ENCODE measurements at regions not wholly inside any gene's neighbourhood (a gene's known extent, or its start where the extent isn't known, plus 50 kb on each side); places are given as distances from the start of the nearest gene placed in this dataset.

- TF ChIP-seq CTCF (IDR thresholded peaks at IDR 0.05; ENCODE audit: low read length, missing control alignments), result no peak
- H3K4me3 ChIP-seq (replicated peaks; ENCODE audit: low read depth, low read length), result no peak overlapping the region
- no peak for DNase-seq (ENCODE audit: low read depth)
Observed at GRCh38 chr14:54136894-54137613, 180.4 kb upstream of the BMP4 start.

GRCh38 chr14:54137614-54137961 is 181.0 kb upstream of the BMP4 start:
- no peak overlapping the region for H3K4me3 ChIP-seq (replicated peaks; ENCODE audit: low read depth, low read length)
- no peak for TF ChIP-seq CTCF (IDR thresholded peaks at IDR 0.05; ENCODE audit: low read length, missing control alignments)
- no peak for DNase-seq (ENCODE audit: low read depth)

GRCh38 chr14:54138024-54138353 is 181.4 kb upstream of the BMP4 start:
- TF ChIP-seq CTCF (IDR thresholded peaks at IDR 0.05; ENCODE audit: low read length, missing control alignments), result no peak
- no peak for DNase-seq (ENCODE audit: low read depth)
- H3K4me3 ChIP-seq (replicated peaks; ENCODE audit: low read depth, low read length), result no peak overlapping the region

GRCh38 chr14:54138354-54139038 is 181.9 kb upstream of the BMP4 start:
- TF ChIP-seq CTCF (IDR thresholded peaks at IDR 0.05; ENCODE audit: low read length, missing control alignments), result no peak
- no peak overlapping the region for H3K4me3 ChIP-seq (replicated peaks; ENCODE audit: low read depth, low read length)
- DNase-seq (ENCODE audit: low read depth), result no peak

- TF ChIP-seq CTCF (IDR thresholded peaks at IDR 0.05; ENCODE audit: low read length, missing control alignments), result no peak
- no peak for DNase-seq (ENCODE audit: low read depth)
- no peak overlapping the region for H3K4me3 ChIP-seq (replicated peaks; ENCODE audit: low read depth, low read length)
Observed at GRCh38 chr14:54140551-54140950, 183.9 kb upstream of the BMP4 start.

- TF ChIP-seq CTCF (IDR thresholded peaks at IDR 0.05; ENCODE audit: low read length, missing control alignments), result no peak
- no peak overlapping the region for H3K4me3 ChIP-seq (replicated peaks; ENCODE audit: low read depth, low read length)
- no peak for DNase-seq (ENCODE audit: low read depth)
Observed at GRCh38 chr14:54146601-54147000, 190.0 kb upstream of the BMP4 start.

- H3K4me3 ChIP-seq (replicated peaks; ENCODE audit: low read depth, low read length), result no peak overlapping the region
- no peak for TF ChIP-seq CTCF (IDR thresholded peaks at IDR 0.05; ENCODE audit: low read length, missing control alignments)
- peak; percentile 85 for DNase-seq (ENCODE audit: low read depth)
Observed at GRCh38 chr14:54147282-54147681, 190.7 kb upstream of the BMP4 start.
